ENCODE measurements at regions not wholly inside any gene's neighbourhood (a gene's known extent, or its start where the extent isn't known, plus 50 kb on each side); places are given as distances from the start of the nearest gene placed in this dataset.

GRCh38 chr18:60873708-60874107, 459.5 kb upstream of the CDH20 start:
- Histone ChIP-seq H3K14ac (ENCODE audit: insufficient read length) (no peak overlapping the region), H2BK120ac (replicated peaks; ENCODE audit: low read depth, low read length) (no peak overlapping the region), H3K27ac (ENCODE audit: low read depth, low read length) (no peak overlapping the region), H3K4me2 (ENCODE audit: insufficient read depth in 1 of 2, low read depth in 2 of 2, low read length in 2 of 2) (no peak overlapping the region), H3K4me1 (replicated peaks in 1 of 4; ENCODE audit: control insufficient read depth in 3 of 4, insufficient read depth in 4 of 4, low read length in 3 of 4) (peaks cover 0 to 6% (median 3%) of the 10 kb centered on the region in 4 experiments; a peak in 5 of 7 replicates), H3K9ac (replicated peaks in 1 of 4; ENCODE audit: extremely low read depth in 1 of 4, low read depth in 3 of 4, low read length in 3 of 4) (no peak overlapping the region), H2AFZ (ENCODE audit: low read length) (no peak overlapping the region), H3K18ac (ENCODE audit: extremely low read depth, low read length) (no peak overlapping the region), H4K8ac (ENCODE audit: extremely low read depth, insufficient read depth, low read length) (no peak overlapping the region), H3K36me3 (ENCODE audit: control insufficient read depth in 2 of 4, insufficient read depth in 4 of 4, low read length in 3 of 4) (no peaks in the 10 kb centered on the region), H3K79me1 (ENCODE audit: low read depth, low read length) (no peaks in the 10 kb centered on the region), H3K4me3 (ENCODE audit: extremely low read depth in 1 of 4, insufficient read depth in 2 of 4, low read depth in 3 of 4, low read length in 4 of 4) (no peak overlapping the region), H3K27me3 (replicated peaks in 1 of 4; ENCODE audit: control insufficient read depth in 3 of 4, extremely low read depth in 1 of 4, insufficient read depth in 3 of 4, low read length in 3 of 4) (no peaks in the 10 kb centered on the region), H2BK15ac (ENCODE audit: low read length) (no peak overlapping the region), H2BK20ac (ENCODE audit: low read length) (no peak overlapping the region), H3K4ac (replicated peaks; ENCODE audit: insufficient read length, low read depth, low read length) (no peak overlapping the region), H2AK5ac (ENCODE audit: low read depth, low read length) (no peak overlapping the region), H4K5ac (ENCODE audit: insufficient read length, low read depth, low read length) (no peak overlapping the region), H3K23me2 (ENCODE audit: low read depth, low read length) (peaks cover 2% of the 10 kb centered on the region; the same call in 1 of the 2 replicates), H3K56ac (replicated peaks; ENCODE audit: insufficient read length, low read depth, low read length) (no peak overlapping the region), H3K79me2 (ENCODE audit: control insufficient read depth in 1 of 2, insufficient read depth in 2 of 2, low read length in 2 of 2) (no peaks in the 10 kb centered on the region), H2BK12ac (ENCODE audit: low read depth, low read length) (no peak overlapping the region), H3K9me3 (ENCODE audit: insufficient read depth in 2 of 2, low read depth in 1 of 2, low read length in 1 of 2) (no peaks in the 10 kb centered on the region), H2BK5ac (ENCODE audit: low read depth, low read length) (no peak overlapping the region), H3K23ac (ENCODE audit: insufficient read length) (no peak overlapping the region), H4K91ac (replicated peaks; ENCODE audit: insufficient read length, low read length) (no peak overlapping the region), H4K20me1 (replicated peaks in 1 of 2; ENCODE audit: control insufficient read depth in 1 of 2, insufficient read depth in 2 of 2, low read length in 2 of 2) (no peaks in the 10 kb centered on the region)
- FAIRE-seq: no peak
- POLR2A ChIA-PET (ENCODE audit: partially characterized antibody): no interaction called here
- CTCF ChIA-PET (ENCODE audit: partially characterized antibody): interaction anchor here (1.2 kb wide), 1 partner anchor 14 kb away, joined by 3 read pairs; no protein-coding TSS in a partner anchor
- no peak for TF ChIP-seq RBBP5 (IDR thresholded peaks at IDR 0.05; ENCODE audit: borderline replicate concordance, low read depth, low read length)
- TF ChIP-seq TCF12 (IDR thresholded peaks at IDR 0.05; ENCODE audit: low read depth, low read length): no peak
- TF ChIP-seq RXRA (IDR thresholded peaks at IDR 0.05; ENCODE audit: insufficient read depth, low read depth, low read length): no peak
- no peak for TF ChIP-seq RFX5 (IDR thresholded peaks at IDR 0.05; ENCODE audit: borderline replicate concordance, low read depth, low read length)
- no peak for TF ChIP-seq RNF2 (IDR thresholded peaks at IDR 0.05; ENCODE audit: borderline replicate concordance, low read depth, low read length, missing control alignments, poor library complexity, severe bottlenecking)
- no peak for TF ChIP-seq JUN (IDR thresholded peaks at IDR 0.05; ENCODE audit: low read depth, low read length)
- TF ChIP-seq SIRT6 (IDR thresholded peaks at IDR 0.05; ENCODE audit: low read length): no peak
- TF ChIP-seq SIN3A (conservative IDR thresholded peaks at IDR 0.05 in 1 of 2, IDR thresholded peaks at IDR 0.05 in 1 of 2; ENCODE audit: low read depth in 1 of 2, low read length in 2 of 2): no peak
- no peak for TF ChIP-seq ZNF274 (IDR thresholded peaks at IDR 0.05; ENCODE audit: borderline replicate concordance, extremely low read depth, low read length)
- TF ChIP-seq SUZ12 (IDR thresholded peaks at IDR 0.05; ENCODE audit: low read length): no peak
- TF ChIP-seq CEBPB (IDR thresholded peaks at IDR 0.05; ENCODE audit: low read depth, low read length): no peak
- no peak for TF ChIP-seq POU5F1 (IDR thresholded peaks at IDR 0.05; ENCODE audit: low read depth, low read length)
- TF ChIP-seq E2F6 (IDR thresholded peaks at IDR 0.05): no peak
- TF ChIP-seq SP4 (IDR thresholded peaks at IDR 0.05; ENCODE audit: low read length): no peak
- DNase-seq (ENCODE audit: low read depth in 1 of 2, low spot score in 2 of 2): no peak

All from H1 (cell line).